ENCODE measurements at regions not wholly inside any gene's neighbourhood (a gene's known extent, or its start where the extent isn't known, plus 50 kb on each side); places are given as distances from the start of the nearest gene placed in this dataset.
A peak's percentile ranks its signal among the peaks of the same experiment; 100 is the strongest.
"Not testable (repeated sequence)": the region's sequence is repeated elsewhere in the genome, so short reads cannot be mapped to it uniquely, and the experiment has no call there.

- WGBS = 91% methylated on average over 1 of the region's 1 CpG
- no peak overlapping the region for H3K4me3 ChIP-seq (ENCODE audit: low read length)
- no peak overlapping the region for H3K9ac ChIP-seq (ENCODE audit: low read depth, low read length)
- no peaks in the 10 kb centered on the region for H3K27me3 ChIP-seq (ENCODE audit: insufficient read depth, low read length)
- no peaks in the 10 kb centered on the region for H3K36me3 ChIP-seq (ENCODE audit: insufficient read depth, low read length)
- no peak overlapping the region for H3K27ac ChIP-seq (ENCODE audit: low read depth, low read length)
- 0 out of 2 replicates have a peak, but pooled peaks cover 4% of the 10 kb centered on the region for H3K9me3 ChIP-seq (ENCODE audit: insufficient read depth, low read depth, low read length)
- H3K4me1 ChIP-seq (ENCODE audit: insufficient read depth, low read length) = no peaks in the 10 kb centered on the region
These were observed 267.6 kb upstream of the MTMR8 start for GRCh38 chrX:64662876-64663275.

GRCh38 chrX:64657229-64657628 lies 262.0 kb upstream of the MTMR8 start:
- H3K4me1 ChIP-seq (ENCODE audit: insufficient read depth, low read length); H3K27me3 ChIP-seq (ENCODE audit: insufficient read depth, low read length); H3K4me3 ChIP-seq (ENCODE audit: low read length); H3K9me3 ChIP-seq (ENCODE audit: insufficient read depth, low read depth, low read length); H3K36me3 ChIP-seq (ENCODE audit: insufficient read depth, low read length); H3K9ac ChIP-seq (ENCODE audit: low read depth, low read length): not testable (repeated sequence)
- WGBS = 9% methylated on average over 6 of the region's 6 CpGs
- peak overlapping the region; percentile 52; the same call in 1 of the 2 replicates for H3K27ac ChIP-seq (ENCODE audit: low read depth, low read length)

DNA sequence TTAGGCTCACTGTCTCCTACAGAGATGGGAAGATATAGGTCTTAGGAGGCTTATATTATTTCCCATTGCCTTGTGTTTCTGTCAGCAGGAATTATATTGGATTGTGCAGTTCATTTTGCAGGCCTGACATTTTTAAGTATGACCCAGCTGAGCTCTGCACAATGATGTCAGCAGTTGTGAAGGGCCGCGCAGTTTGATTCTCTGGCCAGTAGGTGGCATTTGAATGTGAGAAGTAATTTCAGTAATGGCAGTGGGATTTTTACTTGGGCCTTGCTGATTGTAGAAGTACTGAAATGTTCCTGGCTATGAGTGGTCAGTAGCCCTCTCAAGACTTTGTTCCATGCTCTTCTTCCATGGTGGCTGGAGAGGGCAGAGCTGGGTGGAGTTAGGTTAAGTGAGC lies 247.2 kb upstream of the MTMR8 start:
- no peaks in the 10 kb centered on the region for H3K27me3 ChIP-seq (ENCODE audit: insufficient read depth, low read length)
- H3K27ac ChIP-seq (ENCODE audit: low read depth, low read length) = no peak overlapping the region
- no peaks in the 10 kb centered on the region for H3K36me3 ChIP-seq (ENCODE audit: insufficient read depth, low read length)
- no peak overlapping the region for H3K4me3 ChIP-seq (ENCODE audit: low read length)
- H3K9ac ChIP-seq (ENCODE audit: low read depth, low read length) = no peak overlapping the region
- no peaks in the 10 kb centered on the region for H3K9me3 ChIP-seq (ENCODE audit: insufficient read depth, low read depth, low read length)
- no peaks in the 10 kb centered on the region for H3K4me1 ChIP-seq (ENCODE audit: insufficient read depth, low read length)
- 91% methylated on average over 2 of the region's 2 CpGs for WGBS

Measured in HUES64 (cell line).